Peyer's patch (tissue), 4 donors: ENCODE measurements at regions not wholly inside any gene's neighbourhood (a gene's known extent, or its start where the extent isn't known, plus 50 kb on each side); places are given as distances from the start of the nearest gene placed in this dataset.
"Not testable (repeated sequence)": the region's sequence is repeated elsewhere in the genome, so short reads cannot be mapped to it uniquely, and the experiment has no call there.

Experiments
- CTCF ChIP-seq, 6 experiments: fragments of 450-650 bp in 4 of 6; fragments of 200-600 bp in 2 of 6; sonication (generic) in 1 of 6; IDR thresholded peaks; one replicate each; pipeline ENCODE4 v1.5.1; 2017 to 2019; ENCODE audit warnings: antibody characterized with exemption in 6 of 6, mild to moderate bottlenecking in 3 of 6, moderate library complexity in 1 of 6
- POLR2A ChIP-seq, 2 donors: fragments of 450-650 bp; IDR thresholded peaks; one replicate each; pipeline ENCODE4 v1.5.1; 2017; ENCODE audit warnings: antibody characterized with exemption in 2 of 2, mild to moderate bottlenecking in 2 of 2, moderate library complexity in 2 of 2

GRCh38 chr2:195564625-195565135, 92.3 kb upstream of the SLC39A10 start:
- not testable (repeated sequence) for TF ChIP-seq POLR2A, CTCF (IDR thresholded peaks at IDR 0.05)
